NAMALWA (cell line): ENCODE measurements at regions not wholly inside any gene's neighbourhood (a gene's known extent, or its start where the extent isn't known, plus 50 kb on each side); places are given as distances from the start of the nearest gene placed in this dataset.
"Not testable (repeated sequence)": the region's sequence is repeated elsewhere in the genome, so short reads cannot be mapped to it uniquely, and the experiment has no call there.

Source experiments
- DNase-seq: peaks from one replicate; pipeline ENCODE4 v3.0.0-alpha.2; 2015; ENCODE audit warnings: low spot score

- not testable (repeated sequence) for DNase-seq
Measured at GRCh38 chr9:41018948-41019347, 109.5 kb downstream of the FOXD4L6 start.

- DNase-seq = not testable (repeated sequence)
Measured at GRCh38 chr9:41016699-41017098, 111.8 kb downstream of the FOXD4L6 start.

- not testable (repeated sequence) for DNase-seq
Measured at GRCh38 chr9:40999952-41000700, 128.4 kb downstream of the FOXD4L6 start.

GRCh38 chr9:40995490-40995889 lies 133.0 kb downstream of the FOXD4L6 start:
- DNase-seq = not testable (repeated sequence)

GRCh38 chr9:40993842-40994241 lies 134.6 kb downstream of the FOXD4L6 start:
- peak; percentile 20 for DNase-seq

GRCh38 chr9:40993375-40993774 lies 135.1 kb downstream of the FOXD4L6 start:
- not testable (repeated sequence) for DNase-seq

GRCh38 chr9:40992472-40992821 lies 136.0 kb downstream of the FOXD4L6 start:
- DNase-seq = not testable (repeated sequence)

- peak; percentile 99 for DNase-seq
Measured at GRCh38 chr9:40991741-40992471, 136.6 kb downstream of the FOXD4L6 start.

GRCh38 chr9:40991100-40991740 lies 137.3 kb downstream of the FOXD4L6 start:
- DNase-seq = not testable (repeated sequence)

- DNase-seq = not testable (repeated sequence)
Measured at GRCh38 chr9:40986332-40986731, 142.1 kb downstream of the FOXD4L6 start.

GRCh38 chr9:40975351-40975750 lies 153.1 kb downstream of the FOXD4L6 start:
- not testable (repeated sequence) for DNase-seq

GRCh38 chr9:40974912-40975311 lies 153.6 kb downstream of the FOXD4L6 start:
- not testable (repeated sequence) for DNase-seq

GRCh38 chr9:40971773-40972172 lies 156.7 kb downstream of the FOXD4L6 start:
- DNase-seq = not testable (repeated sequence)

- DNase-seq = not testable (repeated sequence)
Measured at GRCh38 chr9:40970340-40970739, 158.1 kb downstream of the FOXD4L6 start.

- not testable (repeated sequence) for DNase-seq
Measured at GRCh38 chr9:40962461-40962860, 166.0 kb downstream of the FOXD4L6 start.

GRCh38 chr9:40951876-40952494 lies 176.5 kb downstream of the FOXD4L6 start:
- not testable (repeated sequence) for DNase-seq

- not testable (repeated sequence) for DNase-seq
Measured at GRCh38 chr9:40946228-40946627, 182.3 kb downstream of the FOXD4L6 start.

GRCh38 chr9:40942730-40943129 lies 185.8 kb downstream of the FOXD4L6 start:
- DNase-seq = not testable (repeated sequence)

GRCh38 chr9:40939888-40940209 lies 188.6 kb downstream of the FOXD4L6 start:
- not testable (repeated sequence) for DNase-seq

- DNase-seq = not testable (repeated sequence)
Measured at GRCh38 chr9:40939201-40939887, 189.1 kb downstream of the FOXD4L6 start.

- no peak for DNase-seq
Measured at GRCh38 chr9:40935336-40935735, 193.1 kb downstream of the FOXD4L6 start.

GRCh38 chr9:40934480-40934879 lies 194.0 kb downstream of the FOXD4L6 start:
- not testable (repeated sequence) for DNase-seq
